ENCODE measurements at regions not wholly inside any gene's neighbourhood (a gene's known extent, or its start where the extent isn't known, plus 50 kb on each side); places are given as distances from the start of the nearest gene placed in this dataset.

DNA sequence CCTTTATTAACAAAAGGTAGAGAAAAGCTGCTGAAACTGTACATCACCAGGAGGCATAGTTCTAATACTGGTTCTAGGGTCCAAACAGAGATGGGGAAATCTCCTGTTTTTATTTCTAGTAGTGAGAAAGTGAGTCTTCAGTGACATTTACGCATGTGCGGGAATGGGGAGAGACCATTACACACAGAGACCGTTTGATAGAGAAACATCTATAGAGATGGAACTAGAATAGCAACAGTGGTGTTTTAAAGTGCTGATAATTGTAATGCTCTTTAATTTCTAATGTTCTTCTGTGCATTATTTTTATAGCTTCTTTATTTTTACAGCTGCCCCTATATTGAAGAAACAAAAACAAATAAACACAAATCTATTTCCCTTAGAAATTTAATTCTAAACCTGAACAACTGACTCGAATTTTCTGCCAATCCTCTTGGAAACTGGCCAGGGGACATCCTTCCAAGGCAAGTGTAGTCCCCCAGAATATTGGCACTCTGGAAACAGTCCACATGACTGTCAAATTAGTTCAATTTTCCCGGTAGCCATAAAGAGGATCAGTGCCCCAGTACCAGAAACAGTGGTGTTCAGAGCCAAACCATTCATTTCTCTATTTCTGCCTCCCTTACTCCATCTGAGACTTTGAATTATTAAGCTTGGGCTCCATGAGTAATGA lies 260.9 kb downstream of the ICOS start:
- no peak overlapping the region for H3K4me3 ChIP-seq
- intact Hi-C loops (cut with DNase I): no loop called here
- H3K36me3 ChIP-seq: no peaks in the 10 kb centered on the region
- H3K9me3 ChIP-seq: no peaks in the 10 kb centered on the region
- TF ChIP-seq POLR2A (IDR thresholded peaks at IDR 0.05): no peak
- no peak for DNase-seq
- no peak overlapping the region for H3K27ac ChIP-seq
- WGBS, 2 donors: 65 to 69% methylated on average over 5 of the region's 5 CpGs
- no peaks in the 10 kb centered on the region for H3K4me1 ChIP-seq
- H3K27me3 ChIP-seq: no peaks in the 10 kb centered on the region

DNA sequence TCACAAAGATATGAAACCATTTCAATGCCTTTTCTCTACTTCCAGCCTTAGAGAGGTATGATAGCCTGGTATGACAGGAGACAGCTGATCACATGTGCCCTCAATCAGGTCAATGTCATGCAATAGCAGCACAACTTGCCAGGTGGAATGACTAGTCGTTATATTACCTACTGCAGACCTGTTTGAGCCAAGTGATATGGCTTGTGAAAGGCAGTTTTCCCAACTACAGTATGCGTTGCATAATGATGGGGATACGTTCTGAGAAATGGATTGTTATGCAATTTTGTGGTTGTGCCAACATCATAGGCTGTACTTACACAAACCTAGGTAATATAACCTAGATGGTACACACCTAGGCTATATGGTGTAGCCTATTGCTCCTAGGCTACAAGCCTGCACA lies 262.8 kb downstream of the ICOS start:
- intact Hi-C loops (cut with DNase I): no loop called here
- TF ChIP-seq POLR2A (IDR thresholded peaks at IDR 0.05): no peak
- TF ChIP-seq, protein P1, sequence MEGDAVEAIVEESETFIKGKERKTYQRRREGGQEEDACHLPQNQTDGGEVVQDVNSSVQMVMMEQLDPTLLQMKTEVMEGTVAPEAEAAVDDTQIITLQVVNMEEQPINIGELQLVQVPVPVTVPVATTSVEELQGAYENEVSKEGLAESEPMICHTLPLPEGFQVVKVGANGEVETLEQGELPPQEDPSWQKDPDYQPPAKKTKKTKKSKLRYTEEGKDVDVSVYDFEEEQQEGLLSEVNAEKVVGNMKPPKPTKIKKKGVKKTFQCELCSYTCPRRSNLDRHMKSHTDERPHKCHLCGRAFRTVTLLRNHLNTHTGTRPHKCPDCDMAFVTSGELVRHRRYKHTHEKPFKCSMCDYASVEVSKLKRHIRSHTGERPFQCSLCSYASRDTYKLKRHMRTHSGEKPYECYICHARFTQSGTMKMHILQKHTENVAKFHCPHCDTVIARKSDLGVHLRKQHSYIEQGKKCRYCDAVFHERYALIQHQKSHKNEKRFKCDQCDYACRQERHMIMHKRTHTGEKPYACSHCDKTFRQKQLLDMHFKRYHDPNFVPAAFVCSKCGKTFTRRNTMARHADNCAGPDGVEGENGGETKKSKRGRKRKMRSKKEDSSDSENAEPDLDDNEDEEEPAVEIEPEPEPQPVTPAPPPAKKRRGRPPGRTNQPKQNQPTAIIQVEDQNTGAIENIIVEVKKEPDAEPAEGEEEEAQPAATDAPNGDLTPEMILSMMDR (IDR thresholded peaks at IDR 0.05): no peak
- no peaks in the 10 kb centered on the region for H3K36me3 ChIP-seq
- H3K27ac ChIP-seq: no peak overlapping the region
- DNase-seq: no peak
- H3K4me1 ChIP-seq: no peaks in the 10 kb centered on the region
- H3K9me3 ChIP-seq: no peaks in the 10 kb centered on the region
- WGBS, 2 donors: 23 to 49% methylated on average over 3 of the region's 3 CpGs
- no peak overlapping the region for H3K4me3 ChIP-seq
- no peaks in the 10 kb centered on the region for H3K27me3 ChIP-seq

DNA sequence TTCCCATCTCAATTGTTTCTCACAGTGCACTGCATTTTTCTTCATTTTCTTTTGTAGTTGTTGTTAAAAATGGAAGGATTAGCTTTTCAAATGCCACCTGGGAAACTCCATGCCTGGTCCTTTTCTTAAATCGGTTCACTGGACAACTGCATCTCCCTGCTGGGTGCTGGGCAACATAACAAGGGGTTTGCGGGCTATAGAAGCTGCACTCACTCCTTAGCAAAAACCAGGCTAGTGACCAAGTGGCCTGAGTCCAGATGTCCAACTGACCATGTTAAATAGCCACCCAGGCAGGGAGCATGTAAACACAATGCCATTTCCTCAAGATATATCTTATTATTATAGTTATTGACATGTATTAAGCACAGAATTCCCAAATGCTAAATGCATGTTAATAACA lies 264.9 kb downstream of the ICOS start:
- Histone ChIP-seq H3K4me3 (no peak overlapping the region), H3K36me3 (no peaks in the 10 kb centered on the region), H3K27me3 (no peaks in the 10 kb centered on the region), H3K27ac (no peak overlapping the region), H3K4me1 (no peaks in the 10 kb centered on the region), H3K9me3 (no peaks in the 10 kb centered on the region)
- DNase-seq: no peak
- intact Hi-C loops (cut with DNase I): no loop called here
- TF ChIP-seq, protein P1 (IDR thresholded peaks at IDR 0.05): no peak
- TF ChIP-seq POLR2A (IDR thresholded peaks at IDR 0.05): no peak
- WGBS, 2 donors: 73 to 87% methylated on average over 2 of the region's 2 CpGs

DNA sequence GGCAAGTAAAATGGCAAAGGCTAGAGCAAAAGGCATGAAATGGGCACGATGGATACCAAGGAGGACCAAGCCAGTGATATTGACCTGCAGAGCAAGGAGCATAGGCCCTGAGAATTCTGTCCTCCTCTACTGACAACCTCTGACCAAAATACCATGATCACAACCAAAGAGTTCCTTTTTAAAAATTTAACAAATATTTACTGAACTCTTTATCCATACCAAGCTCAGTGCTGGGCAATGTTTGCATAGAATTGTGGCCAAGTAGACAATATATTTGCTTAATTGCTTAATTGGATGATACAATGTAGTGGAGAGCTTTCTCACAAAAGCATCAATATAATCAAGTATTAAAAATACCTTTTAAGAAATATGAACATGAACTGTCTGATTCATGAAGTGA lies 265.7 kb downstream of the ICOS start:
- H3K27me3 ChIP-seq: no peaks in the 10 kb centered on the region
- WGBS, 2 donors: 65 to 82% methylated on average over 1 of the region's 1 CpG
- TF ChIP-seq POLR2A (IDR thresholded peaks at IDR 0.05): no peak

DNA sequence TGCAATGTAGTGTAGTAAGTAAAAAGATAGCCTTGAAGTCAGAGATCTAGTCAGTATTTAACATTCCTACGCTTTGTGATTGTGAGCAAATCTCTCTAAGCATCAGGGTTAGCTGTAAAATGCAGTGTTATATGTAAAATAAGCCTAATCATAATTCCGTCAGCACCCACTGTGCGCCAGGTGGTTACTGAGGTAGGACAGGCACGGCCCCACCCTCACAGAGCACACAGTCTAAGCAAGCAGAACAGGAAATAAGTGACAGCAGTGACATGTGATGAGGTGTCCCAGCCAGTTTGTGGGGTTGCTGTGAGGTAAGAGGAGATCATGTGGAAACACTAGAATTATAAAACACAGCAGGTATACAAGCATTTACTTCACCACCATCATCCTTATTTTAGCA lies 267.1 kb downstream of the ICOS start:
- Histone ChIP-seq H3K9me3 (no peaks in the 10 kb centered on the region), H3K27me3 (no peaks in the 10 kb centered on the region), H3K4me3 (no peak overlapping the region), H3K27ac (peak overlapping the region in 1 of 4 donors; percentile 1), H3K4me1 (no peaks in the 10 kb centered on the region), H3K36me3 (no peaks in the 10 kb centered on the region)
- 62 to 83% methylated on average over 4 of the region's 4 CpGs for WGBS, 2 donors
- intact Hi-C loops (cut with DNase I): no loop called here
- no peak for TF ChIP-seq POLR2A (IDR thresholded peaks at IDR 0.05)
- TF ChIP-seq, protein P1 (IDR thresholded peaks at IDR 0.05): no peak
- DNase-seq: no peak

More for the DNA sequence above, 265.7 kb downstream of the ICOS start:
- intact Hi-C loops (cut with DNase I): no loop called here
- no peak overlapping the region for H3K27ac ChIP-seq
- no peak overlapping the region for H3K4me3 ChIP-seq
- H3K9me3 ChIP-seq: no peaks in the 10 kb centered on the region
- H3K36me3 ChIP-seq: no peaks in the 10 kb centered on the region
- no peak for DNase-seq
- H3K4me1 ChIP-seq: no peaks in the 10 kb centered on the region

DNA sequence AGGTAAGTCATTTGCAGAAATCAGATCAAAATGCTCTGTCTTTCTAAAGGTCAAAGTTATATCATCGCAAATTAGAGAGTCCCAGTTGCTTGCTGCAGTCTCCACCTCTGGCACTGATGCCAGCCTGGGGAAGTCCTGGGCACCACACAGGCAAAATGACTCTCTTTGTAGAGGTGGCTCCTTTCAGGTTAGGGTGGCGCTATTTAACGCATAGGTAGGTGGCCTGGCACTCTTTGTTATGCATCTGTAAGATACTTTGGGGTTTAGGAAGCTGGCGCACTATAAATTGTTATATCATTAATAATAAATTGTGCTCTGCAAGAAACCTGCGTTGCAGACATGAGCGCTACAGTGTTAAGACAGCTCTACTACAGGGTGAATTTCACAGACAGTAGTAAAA lies 268.5 kb downstream of the ICOS start:
- Histone ChIP-seq H3K36me3 (no peaks in the 10 kb centered on the region), H3K4me1 (no peaks in the 10 kb centered on the region), H3K27me3 (no peaks in the 10 kb centered on the region), H3K27ac (no peak overlapping the region), H3K4me3 (no peak overlapping the region), H3K9me3 (no peaks in the 10 kb centered on the region)
- intact Hi-C loops (cut with DNase I): no loop called here
- TF ChIP-seq POLR2A (IDR thresholded peaks at IDR 0.05): no peak
- TF ChIP-seq, protein P1 (IDR thresholded peaks at IDR 0.05): no peak
- 81 to 83% methylated on average over 4 to 6 of the region's 6 CpGs for WGBS, 2 donors
- no peak for DNase-seq
